ENCODE measurements at regions not wholly inside any gene's neighbourhood (a gene's known extent, or its start where the extent isn't known, plus 50 kb on each side); places are given as distances from the start of the nearest gene placed in this dataset.

DNA sequence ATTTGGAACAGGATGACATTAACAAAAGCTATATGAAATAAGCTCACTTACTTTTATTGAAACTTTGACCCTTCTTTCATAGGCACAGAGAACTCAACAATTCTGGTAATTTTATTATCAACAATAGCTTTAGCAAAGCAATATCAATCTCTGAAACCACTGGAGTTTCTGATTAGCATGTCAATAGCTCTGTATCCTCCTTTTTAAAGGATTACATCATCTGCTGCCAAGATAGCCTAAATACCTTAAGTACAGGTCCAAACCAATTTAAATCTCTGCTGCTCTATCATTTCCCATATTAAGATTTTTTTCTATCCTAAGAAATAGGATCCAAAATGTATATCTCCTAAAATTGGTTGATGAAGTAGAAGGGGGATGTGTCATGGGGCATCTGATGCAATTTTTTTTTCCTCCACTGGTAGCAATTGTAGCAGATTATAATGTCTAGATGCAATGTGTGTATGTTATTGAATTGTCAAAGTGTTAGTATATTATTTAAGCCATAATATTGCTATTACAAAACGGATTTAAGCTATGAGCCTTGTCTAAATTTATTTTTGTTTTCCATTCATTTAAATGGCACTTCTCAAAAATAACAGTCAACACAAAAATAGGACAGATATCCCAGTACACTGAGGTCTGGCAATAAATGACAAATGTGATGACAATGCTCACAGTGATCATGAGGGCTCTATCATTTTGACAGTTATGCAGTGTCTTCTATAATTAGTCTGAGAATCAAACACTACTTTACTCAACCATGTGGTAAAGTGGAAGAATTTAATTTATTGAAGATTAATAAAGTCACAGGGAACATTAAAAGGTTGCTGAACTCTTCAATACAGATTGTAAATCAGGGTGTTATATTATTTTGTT lies 328.4 kb downstream of the CDH7 start:
- H2AFZ ChIP-seq (ENCODE audit: control insufficient read depth, low read depth, low read length): no peak overlapping the region
- FAIRE-seq (no peak), DNase-seq (ENCODE audit: low read depth, low spot score) (no peak), ATAC-seq (no peak)
- H3K4me1 ChIP-seq (ENCODE audit: control insufficient read depth, insufficient read depth, low read length): no peaks in the 10 kb centered on the region
- BruUV-seq (replicated peaks): no TSS peak
- no peak overlapping the region for H3K4me2 ChIP-seq (ENCODE audit: control insufficient read depth, insufficient read depth)
- intact Hi-C loops (cut with micrococcal nuclease; ENCODE audit: unreplicated experiment) (no loop called here), in situ Hi-C loops (cut with MboI) (no loop called here)
- CTCF ChIA-PET: no interaction called here
- H4K20me1 ChIP-seq (ENCODE audit: control insufficient read depth, insufficient read depth): no peaks in the 10 kb centered on the region
- RAD21 ChIA-PET (ENCODE audit: unreplicated experiment): no interaction called here
- H3K36me3 ChIP-seq (ENCODE audit: control insufficient read depth in 2 of 2, insufficient read depth in 2 of 2, low read length in 1 of 2): no peaks in the 10 kb centered on the region
- no peak overlapping the region for H3K9ac ChIP-seq (ENCODE audit: control insufficient read depth, insufficient read depth, low read length)
- no peak overlapping the region for H3K4me3 ChIP-seq
- H3K79me2 ChIP-seq (ENCODE audit: control insufficient read depth, insufficient read depth, low read length): no peaks in the 10 kb centered on the region
- WGBS (ENCODE audit: insufficient coverage, insufficient replicate concordance, low lambda C conversion rate, missing lambda C conversion rate): 0% methylated on average over 1 of the region's 1 CpG
- SMC1A ChIA-PET (ENCODE audit: uncharacterized antibody, unreplicated experiment): no interaction called here
- TF ChIP-seq STAT1 (conservative IDR thresholded peaks at IDR 0.05) (no peak), ZBTB4 (CRISPR knock-in tag; IDR thresholded peaks at IDR 0.05) (no peak), ZNF622 (IDR thresholded peaks at IDR 0.05) (no peak), NR2F1 (conservative IDR thresholded peaks at IDR 0.05) (no peak), IRF4 (IDR thresholded peaks at IDR 0.05; ENCODE audit: low read depth, low read length) (no peak), SMAD5 (IDR thresholded peaks at IDR 0.05; ENCODE audit: low read depth) (no peak), ELK1 (IDR thresholded peaks at IDR 0.05; ENCODE audit: low read depth, low read length) (no peak), CHD1 (IDR thresholded peaks at IDR 0.05; ENCODE audit: low read depth, low read length) (no peak), CHD4 (IDR thresholded peaks at IDR 0.05) (no peak), ZNF592 (IDR thresholded peaks at IDR 0.05) (no peak), ASH2L (IDR thresholded peaks at IDR 0.05; ENCODE audit: borderline replicate concordance, low read depth) (no peak)
- H3K27me3 ChIP-seq (replicated peaks in 1 of 2; ENCODE audit: control insufficient read depth in 2 of 2, insufficient read depth in 2 of 2, low read length in 1 of 2): no peaks in the 10 kb centered on the region
- POLR2A ChIA-PET: no interaction called here
- H3K9me3 ChIP-seq (replicated peaks; ENCODE audit: control insufficient read depth, insufficient read depth, low read length): no peaks in the 10 kb centered on the region
- no peak overlapping the region for H3K27ac ChIP-seq (ENCODE audit: control insufficient read depth, insufficient read depth)
